ENCODE measurements at regions not wholly inside any gene's neighbourhood (a gene's known extent, or its start where the extent isn't known, plus 50 kb on each side); places are given as distances from the start of the nearest gene placed in this dataset.

- DNase-seq: no peak
Observed at GRCh38 chr6:155747491-155747890, 291.9 kb upstream of the NOX3 start.

DNA sequence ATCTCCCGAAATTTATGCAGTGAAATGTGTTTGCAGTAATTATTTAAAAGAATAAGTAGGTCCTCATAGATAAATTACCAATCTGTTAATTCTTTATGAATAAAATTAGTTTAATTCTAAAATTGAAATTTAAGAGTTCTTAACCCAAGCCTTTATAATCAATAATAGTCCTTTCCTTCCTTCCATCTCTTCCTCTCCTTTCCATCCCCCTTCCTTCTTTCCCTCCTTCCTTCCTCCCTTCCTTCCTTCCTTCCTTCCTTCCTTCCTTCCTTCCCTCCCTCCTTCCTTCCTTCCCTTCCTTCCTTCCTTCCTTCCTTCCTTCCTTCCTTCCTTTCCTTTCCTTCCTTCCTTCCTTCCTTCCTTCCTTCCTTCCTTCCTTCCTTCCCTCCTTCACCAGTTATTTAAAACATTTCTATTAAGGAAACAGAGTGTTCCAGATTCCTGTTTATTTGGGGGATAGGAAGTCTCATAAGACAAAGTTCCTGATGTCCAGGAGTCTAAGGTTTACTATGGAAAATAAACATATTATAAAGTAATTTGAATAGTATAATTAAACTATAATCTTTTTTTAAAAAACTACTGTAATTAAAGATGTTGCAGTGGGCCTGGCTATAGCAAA lies 285.3 kb upstream of the NOX3 start:
- DNase-seq: no peak

- DNase-seq: no peak
Observed at GRCh38 chr6:155738602-155739105, 283.0 kb upstream of the NOX3 start.

DNA sequence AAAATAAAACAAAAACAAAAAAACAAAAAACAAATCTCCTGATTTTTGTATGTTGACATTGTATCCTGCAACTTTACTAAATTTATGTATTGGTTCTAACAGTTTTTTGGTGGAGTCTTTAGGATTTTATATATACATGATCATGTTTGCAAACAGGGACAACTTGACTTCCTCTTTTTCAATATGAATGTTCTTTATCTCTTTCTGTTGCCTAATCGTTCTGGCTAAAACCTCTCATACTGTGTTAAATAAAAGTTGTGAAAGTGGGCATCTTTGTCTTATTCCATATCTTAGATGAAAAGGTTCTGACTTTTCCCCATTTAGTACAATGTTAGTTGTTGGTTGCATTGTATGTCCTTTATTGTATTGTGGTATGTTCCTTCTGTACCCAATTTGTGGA lies 261.7 kb upstream of the NOX3 start:
- no peak for DNase-seq

GRCh38 chr6:155710704-155711103 lies 255.1 kb upstream of the NOX3 start:
- DNase-seq: no peak

GRCh38 chr6:155709262-155709661 lies 253.6 kb upstream of the NOX3 start:
- no peak for DNase-seq

DNA sequence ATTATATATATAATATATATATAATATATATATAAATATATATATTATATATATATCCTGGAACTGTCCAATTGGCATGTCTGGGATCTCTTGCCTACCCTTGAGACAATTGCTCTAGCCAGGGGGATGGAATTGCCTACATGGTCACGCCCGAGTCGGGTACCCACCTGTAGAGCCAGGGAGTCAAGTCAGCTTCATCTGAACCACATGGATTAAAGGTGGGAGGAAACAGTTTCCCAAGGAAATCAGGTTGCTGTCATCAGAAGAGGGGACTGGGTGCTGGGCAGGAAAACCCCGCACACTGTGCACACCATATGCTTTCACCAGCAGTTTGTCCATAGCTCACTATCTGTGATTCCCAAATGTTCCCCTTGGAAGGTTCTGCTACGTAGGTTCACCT lies 252.5 kb upstream of the NOX3 start:
- no peak for DNase-seq

DNA sequence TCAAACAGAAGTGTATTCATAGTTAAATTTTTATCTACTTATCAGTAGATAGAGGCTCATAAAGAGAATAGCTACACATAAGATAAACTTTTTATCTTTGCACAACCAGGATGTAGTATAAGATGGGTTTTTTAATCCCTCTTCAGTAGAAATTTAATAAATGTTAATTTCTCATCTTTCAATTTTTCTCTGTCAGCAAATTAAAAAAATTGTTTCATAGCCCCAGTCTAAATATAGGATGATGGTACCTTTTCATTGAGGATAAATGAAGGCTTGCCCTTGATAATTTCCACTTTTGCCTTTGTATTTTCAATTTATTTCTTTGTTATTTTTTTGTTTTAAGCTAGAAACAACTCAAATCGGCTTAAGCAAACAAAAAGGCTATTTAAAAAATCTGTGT lies 251.2 kb upstream of the NOX3 start:
- DNase-seq: no peak

GRCh38 chr6:155706341-155706740 lies 250.7 kb upstream of the NOX3 start:
- DNase-seq: no peak

DNA sequence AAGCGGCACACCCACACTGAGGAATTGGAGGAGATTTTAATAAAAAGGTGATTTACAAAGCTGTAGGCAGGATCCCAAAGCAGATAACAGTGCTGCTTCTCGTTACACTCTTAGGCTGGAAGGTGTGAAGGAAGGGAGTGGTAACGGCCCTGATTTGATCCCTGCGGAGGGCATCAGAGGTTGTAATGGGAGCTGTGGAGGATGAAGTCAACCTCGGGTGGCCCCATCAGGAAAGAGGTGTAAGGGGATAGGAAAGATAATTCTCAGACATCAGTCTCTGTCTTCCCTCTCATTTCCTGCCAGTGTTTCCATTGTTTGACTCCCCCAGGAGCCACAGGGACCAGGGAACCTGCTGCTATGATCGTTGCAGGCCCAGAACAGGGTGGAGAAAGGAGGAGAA lies 245.7 kb upstream of the NOX3 start:
- DNase-seq: no peak

DNA sequence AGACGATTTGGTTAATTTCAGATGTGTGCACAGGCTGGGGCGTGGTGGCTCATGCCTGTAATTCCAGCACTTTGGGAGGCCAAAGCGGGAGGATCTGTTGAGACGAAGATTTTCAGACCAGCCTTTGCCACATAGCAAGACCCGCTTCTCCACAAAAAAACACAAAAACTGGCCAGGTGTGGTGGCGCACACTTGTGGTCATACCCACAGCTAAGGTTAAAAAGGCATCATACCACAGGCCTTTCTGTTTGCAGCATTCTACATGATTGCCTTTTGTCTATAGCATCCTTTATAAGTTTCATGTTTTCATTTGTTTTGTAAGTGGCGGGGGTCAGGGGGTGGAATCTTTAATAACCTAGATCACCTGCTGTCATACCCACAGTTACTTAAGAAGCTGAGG lies 239.9 kb upstream of the NOX3 start:
- DNase-seq: no peak

DNA sequence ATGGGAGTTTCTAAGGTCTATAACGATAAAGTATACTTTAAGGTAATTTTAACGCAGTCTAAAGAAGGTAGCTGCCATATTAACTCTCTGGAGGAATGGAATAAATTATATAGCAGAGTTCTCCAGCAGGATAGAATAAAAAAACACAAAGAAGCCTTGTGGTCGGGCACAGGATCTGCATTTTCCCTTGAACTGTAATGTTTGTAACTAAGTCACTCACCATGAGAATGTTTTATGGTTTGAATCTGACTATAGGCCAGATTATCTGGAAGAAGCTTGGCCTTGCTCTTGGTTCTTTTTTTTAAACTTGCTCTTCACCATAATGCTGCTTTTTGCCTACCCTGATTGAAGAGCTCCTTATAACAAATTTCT lies 238.8 kb upstream of the NOX3 start:
- no peak for DNase-seq

DNA sequence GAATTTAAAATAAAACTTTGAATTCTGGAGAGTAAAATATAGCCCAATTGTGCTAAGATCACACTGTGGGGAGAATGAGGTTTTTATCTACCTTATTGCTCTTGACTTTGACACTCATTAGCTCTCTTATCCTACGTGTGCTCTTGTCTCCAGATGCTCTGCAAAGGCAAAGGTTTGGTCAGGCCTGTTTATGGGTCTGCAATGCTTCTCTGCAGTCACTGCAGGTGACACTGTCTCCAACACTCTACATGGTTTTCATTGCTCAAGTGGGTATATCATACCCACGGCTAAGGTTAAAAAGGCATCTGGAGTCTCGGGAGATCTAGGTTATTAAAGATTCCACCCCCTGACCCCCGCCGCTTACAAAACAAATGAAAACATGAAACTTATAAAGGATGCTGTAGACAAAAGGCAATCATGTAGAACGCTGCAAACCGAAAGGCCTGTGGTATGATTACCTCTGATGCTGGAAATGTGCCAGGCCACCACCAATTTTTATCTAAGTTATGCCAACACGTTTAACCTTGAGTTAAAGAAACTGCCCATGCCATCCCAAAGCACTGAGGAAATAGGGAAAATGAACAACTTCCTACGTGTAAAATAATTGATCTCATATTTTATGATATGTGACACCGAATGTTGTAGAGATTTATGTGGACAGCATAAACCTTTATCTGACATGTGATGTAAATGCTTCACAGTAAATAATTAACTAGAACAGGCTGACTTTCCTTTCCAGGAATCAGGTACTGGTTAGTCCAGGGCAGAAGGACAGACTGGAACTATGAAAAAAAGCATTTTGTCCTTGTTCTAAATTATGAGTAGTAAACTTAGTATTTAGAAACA lies 238.2 kb upstream of the NOX3 start:
- no peak for DNase-seq

DNA sequence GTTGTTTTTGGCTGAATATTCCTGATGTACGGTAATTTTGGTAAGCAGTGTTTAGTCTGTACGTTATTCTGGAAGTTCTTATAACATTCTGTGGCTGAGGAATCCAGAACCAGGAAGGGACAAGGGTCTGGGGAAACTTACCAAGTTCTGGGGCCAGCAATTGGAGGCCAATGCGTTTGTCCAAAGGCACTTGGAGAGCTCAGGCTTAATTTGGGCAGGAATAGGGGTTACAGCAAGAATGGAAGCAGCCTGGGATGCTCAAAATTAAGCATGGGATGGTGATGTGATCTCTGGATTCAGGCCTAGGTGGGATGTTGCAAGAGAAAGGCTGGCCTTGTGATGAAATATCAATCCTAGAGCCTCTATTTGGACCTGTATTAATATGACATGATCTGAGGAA lies 235.2 kb upstream of the NOX3 start:
- DNase-seq: no peak

DNA sequence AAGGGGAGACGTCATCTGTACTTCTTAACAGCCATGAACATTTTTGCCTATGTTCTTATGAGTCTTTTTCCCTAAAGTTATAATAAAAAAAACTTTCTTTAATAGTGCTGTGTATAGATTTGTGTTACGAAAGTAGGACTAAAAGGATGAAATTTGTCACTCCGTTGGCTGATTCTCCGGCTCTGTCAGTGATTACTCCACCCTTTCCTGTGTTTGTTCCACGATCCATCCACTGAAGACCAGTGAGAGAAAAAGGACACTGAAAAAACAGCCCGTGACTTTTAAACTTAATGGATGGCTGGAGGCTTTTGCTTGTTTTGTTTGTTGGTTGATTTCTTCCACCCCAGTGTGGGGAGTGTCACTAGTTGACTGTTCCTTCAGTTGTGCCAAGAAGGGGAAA lies 232.0 kb upstream of the NOX3 start:
- DNase-seq: no peak

GRCh38 chr6:155684416-155685196 lies 229.0 kb upstream of the NOX3 start:
- no peak for DNase-seq

DNA sequence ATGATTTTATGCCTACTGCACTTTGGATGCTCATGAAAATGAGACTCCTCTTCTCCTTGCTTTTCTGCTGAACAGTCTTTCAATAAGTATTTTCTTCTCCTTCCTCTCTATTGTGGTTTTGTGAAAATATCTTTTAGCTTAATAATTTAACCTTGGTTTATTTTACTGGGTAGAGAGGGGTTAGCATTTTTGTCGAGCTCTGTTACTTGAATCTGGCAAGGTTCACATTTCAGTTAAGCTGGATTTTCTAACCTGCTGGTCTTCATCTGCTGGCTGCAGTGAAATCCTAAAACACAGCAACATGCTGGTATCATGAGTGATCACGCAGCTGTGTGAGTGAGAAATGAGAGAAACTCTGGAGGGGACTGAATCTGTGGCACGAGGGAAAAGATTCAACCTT lies 222.7 kb upstream of the NOX3 start:
- DNase-seq: no peak

DNA sequence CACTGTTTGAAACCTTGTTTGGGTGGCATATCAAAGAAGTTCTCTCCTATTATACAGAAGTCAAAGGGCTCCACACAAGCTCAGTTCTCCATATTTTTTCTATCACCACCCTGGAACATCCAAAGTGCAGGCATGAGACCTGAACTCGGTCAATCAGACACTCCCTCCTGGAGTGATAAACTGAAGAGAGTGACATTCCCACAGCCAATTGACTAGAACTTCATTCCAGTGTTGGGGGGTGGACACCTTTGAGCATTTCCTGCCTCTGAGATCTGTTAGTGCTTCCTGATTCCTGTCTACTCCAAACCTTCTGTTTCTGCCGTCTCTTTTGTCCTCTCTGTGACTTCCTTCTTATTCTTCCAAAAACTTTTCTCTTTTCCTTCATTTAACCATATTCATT lies 220.7 kb upstream of the NOX3 start:
- no peak for DNase-seq

DNA sequence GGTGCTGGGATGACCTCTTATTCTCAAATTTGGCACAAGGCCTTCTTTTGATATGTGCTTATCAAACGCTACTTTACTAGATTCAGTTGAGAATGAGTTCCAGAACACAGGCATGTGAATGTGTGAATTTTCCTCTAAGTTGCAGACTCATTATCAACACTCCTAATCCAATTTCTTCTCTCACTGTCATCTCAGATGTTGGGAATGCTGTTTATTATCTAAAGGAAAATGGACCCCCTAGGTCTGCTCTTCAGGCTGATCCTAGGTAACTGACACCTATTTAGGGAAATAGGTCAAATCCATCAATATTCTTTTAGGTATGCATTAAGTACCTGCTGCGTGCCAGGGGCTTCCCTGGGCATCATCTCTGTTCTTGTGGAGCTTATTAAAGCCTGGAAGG lies 215.0 kb upstream of the NOX3 start:
- DNase-seq: no peak

DNA sequence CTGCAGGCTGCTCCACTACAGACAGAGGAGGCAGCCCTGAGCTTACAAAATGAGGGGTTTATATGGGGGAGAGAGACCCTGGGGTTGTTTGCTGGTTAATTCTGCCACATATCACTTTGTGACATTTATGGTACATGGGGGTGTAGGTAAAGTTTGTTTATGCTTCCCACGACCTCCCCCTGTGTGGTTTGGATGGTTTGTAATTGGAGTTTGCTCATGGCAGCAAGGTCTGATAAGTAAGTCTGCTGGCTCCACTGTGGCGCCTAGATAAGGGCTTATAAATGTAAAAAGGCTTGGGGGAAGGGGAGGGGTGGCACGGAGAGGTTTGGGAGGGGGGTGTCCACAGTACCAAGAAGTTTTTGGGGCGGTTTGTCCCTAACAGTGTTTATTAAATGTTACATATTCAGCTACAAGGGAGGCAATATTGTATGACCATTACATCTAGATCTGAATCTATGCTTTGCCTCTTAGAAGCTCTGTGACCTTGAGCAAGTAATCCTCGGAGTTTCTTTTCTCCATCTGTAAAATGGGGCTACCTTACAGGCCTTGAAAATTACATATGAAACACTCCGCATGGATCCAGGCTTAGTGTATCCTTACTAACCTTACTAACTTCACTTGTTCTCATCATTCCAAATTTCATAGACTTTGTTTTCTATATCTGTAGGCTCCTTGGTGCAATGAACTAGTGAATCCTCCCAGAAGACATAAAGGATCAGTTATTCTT lies 204.8 kb upstream of the NOX3 start:
- DNase-seq: no peak

- no peak for DNase-seq
Observed at GRCh38 chr6:155656024-155656423, 200.4 kb upstream of the NOX3 start.

- DNase-seq: no peak
Observed at GRCh38 chr6:155654474-155654873, 198.8 kb upstream of the NOX3 start.

GRCh38 chr6:155648301-155648700 lies 192.7 kb upstream of the NOX3 start:
- no peak for DNase-seq

Measured in tongue (tissue), 1 donor.